ENCODE measurements at regions not wholly inside any gene's neighbourhood (a gene's known extent, or its start where the extent isn't known, plus 50 kb on each side); places are given as distances from the start of the nearest gene placed in this dataset.
"Not testable (repeated sequence)": the region's sequence is repeated elsewhere in the genome, so short reads cannot be mapped to it uniquely, and the experiment has no call there.

DNA sequence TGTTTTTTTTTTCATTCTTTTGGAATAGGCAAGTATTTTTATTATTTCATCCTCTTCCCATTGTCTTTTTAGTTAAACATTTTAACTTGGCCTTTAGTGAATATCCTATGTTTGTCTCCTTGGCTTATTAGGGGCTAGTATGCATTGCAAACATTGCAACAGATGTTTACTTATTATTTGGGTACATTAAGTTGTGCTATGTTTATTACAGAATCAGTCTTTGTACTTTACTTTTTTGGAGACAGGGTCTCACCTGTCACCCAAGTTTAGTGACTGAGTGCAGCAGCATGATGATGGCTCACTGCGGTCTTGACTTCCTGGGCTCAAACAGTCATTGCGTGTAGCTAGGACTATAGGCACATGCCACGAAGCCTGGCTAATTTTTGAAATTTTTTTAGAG is 51.1 kb upstream of the NUDT6 start:
- in situ Hi-C loops (cut with MboI; ENCODE audit: low sequenced_read_pairs): no loop called here

- in situ Hi-C loops (cut with MboI; ENCODE audit: low sequenced_read_pairs): no loop called here
Measured at GRCh38 chr4:122976111-122976510, 53.7 kb upstream of the NUDT6 start.

DNA sequence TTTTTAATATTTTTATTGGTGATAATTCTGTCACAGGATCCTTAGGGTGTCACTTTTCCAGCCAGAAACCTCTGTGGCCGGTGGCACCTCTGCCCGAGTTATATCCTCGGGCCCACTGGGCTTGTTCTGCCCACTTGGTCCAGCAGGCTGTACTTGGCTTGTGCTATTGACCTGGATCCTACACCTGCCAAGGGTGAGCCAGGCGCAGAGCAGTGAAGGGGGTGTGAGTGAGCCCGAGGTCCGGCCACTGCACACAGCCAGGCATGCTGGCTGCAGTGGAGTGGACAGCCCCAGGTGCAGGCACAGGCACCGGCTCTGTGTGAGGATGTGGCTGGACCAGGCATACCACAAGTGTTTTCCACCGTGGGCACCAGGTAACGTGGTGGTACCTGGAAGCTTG is 54.7 kb upstream of the NUDT6 start:
- in situ Hi-C loops (cut with MboI; ENCODE audit: low sequenced_read_pairs): no loop called here

DNA sequence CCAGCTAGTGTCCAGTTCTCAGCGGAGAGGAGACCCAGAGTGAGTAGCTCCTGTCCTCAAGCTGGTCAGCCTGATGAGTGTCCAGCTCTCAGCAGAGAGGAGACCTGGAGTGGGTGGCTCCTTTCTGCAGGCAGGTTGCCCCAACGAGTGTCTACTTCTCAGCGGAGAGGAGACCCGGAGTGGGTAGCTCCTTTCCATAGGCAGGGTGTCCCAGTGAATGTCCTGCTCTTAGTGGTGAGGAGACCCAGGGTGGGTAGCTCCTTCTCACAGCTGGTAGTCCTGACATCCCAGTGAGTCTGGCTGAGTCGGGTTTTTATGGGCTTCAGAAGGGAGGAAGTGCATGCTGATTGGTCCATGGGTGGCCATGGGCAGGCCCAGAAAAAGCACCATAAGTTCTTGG is 55.7 kb upstream of the NUDT6 start:
- in situ Hi-C loops (cut with MboI; ENCODE audit: low sequenced_read_pairs): no loop called here

GRCh38 chr4:122978789-122979188 is 56.4 kb upstream of the NUDT6 start:
- in situ Hi-C loops (cut with MboI; ENCODE audit: low sequenced_read_pairs): no loop called here

DNA sequence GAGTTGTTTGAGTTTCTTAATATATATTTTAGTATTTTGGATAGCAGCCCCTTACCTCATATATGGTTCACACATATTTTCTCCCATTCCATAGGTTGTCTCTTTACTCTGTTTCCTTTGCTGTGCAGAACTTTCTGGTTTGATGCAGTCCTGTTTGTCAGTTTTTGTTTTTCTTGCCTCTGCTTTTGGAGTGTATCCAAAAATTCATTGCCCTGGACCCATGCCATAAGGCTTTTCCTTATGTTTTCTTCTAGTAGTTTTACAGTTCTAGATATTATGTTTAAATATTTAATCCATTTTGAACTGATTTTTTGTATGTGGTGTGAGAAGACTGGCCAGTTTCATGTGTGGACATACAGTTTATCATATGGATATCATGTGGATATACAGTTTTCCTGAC is 58.5 kb upstream of the NUDT6 start:
- in situ Hi-C loops (cut with MboI; ENCODE audit: low sequenced_read_pairs): no loop called here

- in situ Hi-C loops (cut with MboI; ENCODE audit: low sequenced_read_pairs): no loop called here
Measured at GRCh38 chr4:122988696-122989095, 66.3 kb upstream of the NUDT6 start.

DNA sequence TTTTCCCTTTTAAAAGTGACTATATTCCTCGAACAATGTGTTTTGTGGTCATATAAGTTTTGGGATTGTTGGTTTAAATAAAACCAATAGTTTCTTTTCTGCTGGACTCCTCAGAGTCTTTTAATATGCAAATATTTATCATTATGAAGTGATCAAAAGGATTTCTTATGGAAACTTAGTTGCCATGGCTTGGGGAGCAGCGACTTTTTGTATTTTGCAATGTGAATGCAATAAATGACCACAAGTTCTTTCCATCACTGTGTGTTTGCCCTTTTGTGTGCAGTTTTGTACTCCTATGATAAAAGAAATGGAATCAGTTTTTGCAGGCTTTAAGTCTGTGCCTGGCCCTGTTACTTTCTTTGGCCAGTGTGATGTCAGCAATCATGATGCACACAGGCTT is 68.5 kb upstream of the NUDT6 start:
- in situ Hi-C loops (cut with MboI; ENCODE audit: low sequenced_read_pairs): no loop called here

DNA sequence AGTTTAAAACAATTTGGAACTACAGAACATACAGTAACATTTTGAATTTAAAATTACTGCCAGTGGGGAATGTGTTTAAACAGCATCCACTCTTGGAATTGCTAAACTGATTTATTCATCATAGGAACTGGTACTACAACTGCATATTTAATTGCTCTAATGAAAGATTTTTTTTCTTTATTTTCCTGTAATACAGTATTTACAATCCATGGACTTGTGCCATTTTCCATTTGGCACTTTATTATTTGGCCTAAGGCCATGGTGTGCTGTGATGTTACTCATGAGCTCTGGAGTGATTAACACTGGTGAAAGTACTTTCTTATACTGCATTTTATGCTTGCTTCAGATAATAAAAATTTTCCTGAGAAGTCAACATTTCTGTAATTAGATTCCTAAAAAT is 69.7 kb upstream of the NUDT6 start:
- in situ Hi-C loops (cut with MboI; ENCODE audit: low sequenced_read_pairs): no loop called here

DNA sequence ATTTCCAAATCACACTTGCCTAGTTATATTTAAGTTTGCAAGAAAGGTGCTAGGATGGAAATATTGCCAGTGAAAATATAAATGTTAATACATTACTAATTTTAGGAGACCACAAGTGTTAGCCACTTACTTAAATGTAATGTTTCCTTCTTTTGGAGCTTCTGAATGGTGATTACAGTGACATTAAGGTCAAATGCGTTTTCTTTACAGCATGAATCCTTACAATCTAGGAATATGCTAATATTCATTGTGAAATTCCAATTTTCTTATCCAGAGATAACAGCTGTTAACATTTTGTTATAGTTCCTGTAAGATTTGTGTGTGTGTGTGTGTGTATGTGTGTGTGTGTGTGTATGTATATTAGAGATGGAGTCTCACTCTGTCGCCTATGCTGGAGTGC is 70.2 kb upstream of the NUDT6 start:
- in situ Hi-C loops (cut with MboI; ENCODE audit: low sequenced_read_pairs): no loop called here

DNA sequence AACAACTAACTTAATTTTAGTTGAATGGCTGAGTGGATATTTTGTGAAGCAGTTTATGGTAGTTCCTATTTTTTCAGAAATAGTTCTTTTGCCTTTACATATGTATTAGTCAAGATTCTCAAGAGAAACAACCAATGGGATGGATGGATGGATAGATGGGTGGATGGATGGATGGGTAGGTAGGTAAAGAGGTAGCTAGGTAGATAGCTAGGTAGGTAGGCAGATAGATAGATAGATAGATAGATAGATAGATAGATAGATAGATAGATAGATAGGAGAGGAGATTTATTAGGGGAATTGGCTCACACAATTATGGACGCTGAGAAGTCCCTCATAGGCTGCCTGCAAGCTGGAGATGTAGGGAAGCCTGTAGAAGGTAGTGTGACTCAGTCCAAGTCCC is 74.0 kb upstream of the NUDT6 start:
- in situ Hi-C loops (cut with MboI; ENCODE audit: low sequenced_read_pairs): no loop called here

DNA sequence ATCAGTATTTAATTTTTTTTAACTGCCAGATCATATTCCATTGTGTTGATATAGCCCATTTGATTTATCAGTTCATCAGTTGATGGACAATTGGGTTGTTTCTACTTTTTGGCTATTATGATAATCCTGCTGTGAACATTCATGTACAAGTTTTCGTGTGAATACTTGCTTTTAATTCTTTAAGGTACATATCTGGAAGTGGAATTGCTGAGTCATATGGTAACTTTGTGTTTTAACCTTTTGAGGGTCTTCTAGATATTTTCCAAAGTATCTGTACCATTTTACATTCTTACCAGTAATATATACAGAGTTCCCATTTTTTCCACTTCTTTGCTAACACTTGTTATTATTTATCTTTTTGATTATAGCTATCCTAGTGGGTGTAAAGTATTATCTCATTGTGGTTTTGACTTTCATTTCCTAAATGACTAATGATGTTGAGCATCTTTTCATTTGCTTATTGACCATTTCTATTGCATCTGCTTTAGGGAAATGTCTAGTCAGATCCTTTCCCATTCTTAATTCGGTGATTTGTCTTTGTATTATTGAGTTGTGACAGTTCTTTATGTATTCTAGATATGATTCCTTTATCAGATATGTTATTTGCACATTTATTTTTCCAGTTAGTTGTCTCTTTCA is 75.2 kb upstream of the NUDT6 start:
- in situ Hi-C loops (cut with MboI; ENCODE audit: low sequenced_read_pairs): no loop called here

GRCh38 chr4:123004079-123004478 is 81.7 kb upstream of the NUDT6 start:
- in situ Hi-C loops (cut with MboI; ENCODE audit: low sequenced_read_pairs): not testable (repeated sequence)

DNA sequence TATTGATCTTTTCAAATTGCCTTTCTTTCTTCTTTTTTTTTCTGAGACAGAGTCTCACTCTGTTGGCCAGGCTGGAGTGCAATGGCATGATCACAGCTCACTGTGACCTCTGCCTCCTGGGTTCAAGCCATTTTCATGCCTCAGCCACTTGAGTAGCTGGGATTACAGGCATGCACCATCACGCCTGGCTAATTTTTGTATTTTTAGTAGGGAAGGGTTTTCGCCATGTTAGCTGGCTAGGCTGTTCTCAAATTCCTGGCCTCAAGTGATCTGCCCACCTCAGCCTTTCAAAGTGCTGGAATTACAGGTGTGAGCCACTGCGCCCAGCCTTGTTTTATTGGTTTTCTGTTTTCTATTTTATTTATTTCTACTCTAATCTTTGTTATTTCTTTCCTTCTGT is 82.7 kb upstream of the NUDT6 start:
- in situ Hi-C loops (cut with MboI; ENCODE audit: low sequenced_read_pairs): not testable (repeated sequence)

DNA sequence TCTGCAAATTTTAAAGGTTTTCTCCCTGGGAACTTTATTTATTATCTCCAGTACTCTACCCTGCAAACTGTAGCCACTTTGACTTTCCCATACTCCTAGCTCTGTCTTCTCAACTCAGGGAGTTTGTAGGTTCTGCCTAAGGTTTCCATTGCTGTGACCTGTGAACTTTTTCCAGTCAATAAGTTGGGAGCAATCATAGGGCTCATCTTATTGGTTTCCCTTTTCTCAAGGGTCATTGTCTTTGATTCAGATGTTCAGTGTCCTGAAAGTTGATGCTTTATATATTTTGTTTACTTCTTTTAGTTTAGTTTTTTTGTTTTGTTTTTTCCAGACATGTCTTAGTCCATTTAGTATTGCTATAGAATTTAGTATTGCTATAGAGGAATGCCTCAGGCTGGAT is 85.3 kb upstream of the NUDT6 start:
- in situ Hi-C loops (cut with MboI; ENCODE audit: low sequenced_read_pairs): no loop called here

DNA sequence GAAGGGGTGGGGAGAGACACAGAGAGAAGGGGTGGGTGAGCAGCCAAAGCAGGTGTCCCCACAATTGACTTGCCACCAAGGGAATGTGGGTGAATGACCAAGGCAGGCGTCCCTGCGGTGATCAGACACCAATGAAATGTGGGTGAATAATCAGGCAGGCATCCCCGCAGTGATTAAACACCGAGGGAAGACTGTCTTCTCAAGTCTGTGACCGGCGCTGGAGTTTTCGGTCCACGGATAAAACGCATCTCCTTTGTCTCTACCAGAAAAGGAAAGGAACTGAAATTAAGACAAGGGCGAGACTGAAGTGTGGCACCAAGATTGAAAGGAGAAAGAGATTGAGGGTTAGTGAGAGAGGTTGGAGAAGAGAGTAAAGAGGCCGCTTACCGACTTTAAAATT is 90.0 kb upstream of the NUDT6 start:
- in situ Hi-C loops (cut with MboI; ENCODE audit: low sequenced_read_pairs): not testable (repeated sequence)

DNA sequence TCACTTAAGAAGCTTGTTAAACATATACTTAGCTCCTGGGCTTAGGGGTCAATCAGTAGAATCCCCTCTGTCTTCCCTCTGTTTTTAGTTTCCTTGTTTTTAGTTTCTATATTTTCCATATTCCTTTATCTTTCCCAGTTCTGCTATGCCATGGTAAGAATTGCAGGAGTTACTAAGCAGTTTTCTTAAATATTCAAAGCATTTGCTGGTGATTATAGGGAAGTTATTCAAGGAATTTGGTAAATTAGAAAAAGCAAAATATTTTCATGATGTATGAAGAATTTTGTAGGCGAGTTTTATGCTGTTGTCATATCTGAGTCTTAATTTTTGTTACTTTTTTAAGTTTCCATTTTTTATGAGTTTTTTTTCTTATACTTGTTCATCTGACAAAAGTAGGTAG is 91.6 kb upstream of the NUDT6 start:
- in situ Hi-C loops (cut with MboI; ENCODE audit: low sequenced_read_pairs): no loop called here

DNA sequence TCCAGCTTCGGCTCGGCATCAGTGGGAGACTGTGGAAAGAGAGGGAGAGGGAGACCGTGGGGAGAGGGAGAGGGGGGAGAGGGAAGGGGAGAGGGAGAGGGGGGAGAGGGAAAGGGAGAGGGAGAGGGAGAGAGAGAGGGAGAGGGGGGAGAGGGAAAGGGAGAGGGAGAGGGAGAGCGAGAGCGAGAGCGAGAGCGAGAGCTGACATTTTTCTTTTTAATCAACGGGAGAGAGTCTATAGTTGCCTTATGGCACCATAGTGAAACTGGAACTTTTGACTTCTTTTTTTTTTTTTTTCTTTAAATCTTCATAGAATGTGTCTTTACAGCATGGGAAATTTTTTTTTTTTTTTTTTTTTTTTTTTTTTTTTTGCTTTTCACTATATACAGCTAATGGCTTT is 94.7 kb upstream of the NUDT6 start:
- in situ Hi-C loops (cut with MboI; ENCODE audit: low sequenced_read_pairs): no loop called here

- in situ Hi-C loops (cut with MboI; ENCODE audit: low sequenced_read_pairs): no loop called here
Measured at GRCh38 chr4:123017636-123018395, 95.4 kb upstream of the NUDT6 start.

DNA sequence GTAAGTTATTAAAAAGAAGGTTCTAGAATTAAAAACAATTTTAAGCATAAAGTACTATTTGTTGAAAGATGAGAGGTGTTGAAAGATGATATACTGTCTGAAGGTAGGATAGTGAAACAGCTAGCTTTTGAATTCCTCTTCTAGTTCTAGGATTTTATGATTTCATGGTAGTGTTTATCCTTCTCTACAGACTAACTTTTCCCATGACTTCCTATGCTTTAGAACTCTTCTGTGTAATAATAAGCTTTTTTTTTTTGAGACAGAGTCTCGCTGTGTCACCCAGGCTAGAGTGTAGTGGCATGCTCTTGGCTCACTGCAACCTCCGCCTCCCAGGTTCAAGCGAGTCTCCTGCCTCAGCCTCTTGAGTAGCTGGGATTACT is 96.0 kb upstream of the NUDT6 start:
- in situ Hi-C loops (cut with MboI; ENCODE audit: low sequenced_read_pairs): no loop called here

GRCh38 chr4:123020285-123020684 is 97.9 kb upstream of the NUDT6 start:
- in situ Hi-C loops (cut with MboI; ENCODE audit: low sequenced_read_pairs): no loop called here

DNA sequence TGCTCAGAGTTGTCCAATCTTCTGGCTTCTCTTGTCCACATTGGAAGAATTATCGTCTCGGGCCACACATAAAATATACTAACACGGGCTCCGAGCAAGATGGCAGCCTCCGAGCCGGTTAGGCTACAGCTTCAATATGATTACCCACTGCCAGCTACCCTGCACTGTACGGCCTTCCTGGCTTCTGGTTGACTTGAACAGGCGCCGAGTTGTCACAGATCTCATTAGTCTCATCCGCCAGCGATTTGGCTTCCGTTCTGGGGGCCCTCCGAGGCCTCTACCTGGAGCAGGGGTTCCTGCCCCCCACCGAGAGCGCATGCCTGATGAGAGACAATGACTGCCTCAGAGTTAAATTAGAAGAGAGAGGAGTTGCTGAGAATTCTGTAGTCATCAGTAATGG is 101.2 kb upstream of the NUDT6 start:
- in situ Hi-C loops (cut with MboI; ENCODE audit: low sequenced_read_pairs): no loop called here

- in situ Hi-C loops (cut with MboI; ENCODE audit: low sequenced_read_pairs): no loop called here
Measured at GRCh38 chr4:123024710-123025109, 102.3 kb upstream of the NUDT6 start.

Measured in HL-60/S4 (cell line).